Prostate gland (tissue), 2 donors: ENCODE measurements at regions not wholly inside any gene's neighbourhood (a gene's known extent, or its start where the extent isn't known, plus 50 kb on each side); places are given as distances from the start of the nearest gene placed in this dataset.

Experiments
- DNase-seq: peaks from one replicate; pipeline ENCODE4 v3.0.0-alpha.2; 2019; ENCODE audit warnings: low spot score
- H3K27ac ChIP-seq, 2 donors: fragments of 200-600 bp; sonication (generic); 2 replicates each; pipeline ENCODE4 v1.5.1; 2017 to 2019
- H3K27me3 ChIP-seq: fragments of 200-600 bp; sonication (generic); replicated peaks from 2 replicates; pipeline ENCODE4 v1.5.1; 2019; ENCODE audit not compliant: insufficient read depth
- H3K36me3 ChIP-seq, 2 donors: fragments of 200-600 bp; sonication (generic); 1 replicate in 1 of 2; 2 replicates in 1 of 2; pipeline versions ENCODE4 v1.5.1 to v1.8.1; 2017 to 2019
- H3K4me1 ChIP-seq: fragments of 200-600 bp; sonication (generic); replicated peaks from 2 replicates; pipeline ENCODE4 v1.5.1; 2019
- H3K4me3 ChIP-seq, 2 donors: fragments of 200-600 bp; sonication (generic); 2 replicates each; pipeline ENCODE4 v1.5.1; 2017 to 2019
- H3K9me3 ChIP-seq: fragments of 200-600 bp; sonication (generic); 2 replicates; pipeline ENCODE4 v1.5.1; 2017
- CTCF ChIP-seq, 4 experiments: fragments of 200-600 bp in 2 of 4; fragments of 450-650 bp in 2 of 4; sonication (generic) in 2 of 4; IDR thresholded peaks; 1 replicate in 3 of 4; 2 replicates in 1 of 4; pipeline ENCODE4 v1.5.1; 2016 to 2019; ENCODE audit warnings: antibody characterized with exemption in 4 of 4, mild to moderate bottlenecking in 2 of 4, moderate library complexity in 2 of 4
- POLR2A ChIP-seq: fragments of 450-650 bp; IDR thresholded peaks from one replicate; pipeline ENCODE4 v1.6.1; 2016; ENCODE audit warnings: antibody characterized with exemption, mild to moderate bottlenecking
- POLR2AphosphoS5 ChIP-seq: sonication (generic); formaldehyde crosslinking; IDR thresholded peaks from one replicate; pipeline ENCODE4 v1.6.1; 2017; ENCODE audit warnings: antibody characterized with exemption
- WGBS: methylation state at CpG from one replicate; pipeline ENCODE4 v1.1.5; 2018; 5-methylcytosine and 5-hydroxymethylcytosine counted together
- intact Hi-C: fragments of 100-400 bp; cut with DNase I; formaldehyde crosslinking; loops from one replicate; pipeline ENCODE4 v1.14.2; 2022

- Histone ChIP-seq H3K9me3 (no peaks in the 10 kb centered on the region), H3K36me3 (no peaks in the 10 kb centered on the region), H3K4me1 (no peaks in the 10 kb centered on the region), H3K27ac (no peak overlapping the region), H3K27me3 (no peaks in the 10 kb centered on the region), H3K4me3 (no peak overlapping the region)
- intact Hi-C loops, result no loop called here
- TF ChIP-seq POLR2AphosphoS5 (no peak), POLR2A (no peak), CTCF (IDR thresholded peaks at IDR 0.05) (no peak)
- WGBS, result 94% methylated on average over 2 of the region's 2 CpGs
- no peak for DNase-seq
These were observed 59.8 kb upstream of the FHIT start for GRCh38 chr3:61311044-61311443.

DNA sequence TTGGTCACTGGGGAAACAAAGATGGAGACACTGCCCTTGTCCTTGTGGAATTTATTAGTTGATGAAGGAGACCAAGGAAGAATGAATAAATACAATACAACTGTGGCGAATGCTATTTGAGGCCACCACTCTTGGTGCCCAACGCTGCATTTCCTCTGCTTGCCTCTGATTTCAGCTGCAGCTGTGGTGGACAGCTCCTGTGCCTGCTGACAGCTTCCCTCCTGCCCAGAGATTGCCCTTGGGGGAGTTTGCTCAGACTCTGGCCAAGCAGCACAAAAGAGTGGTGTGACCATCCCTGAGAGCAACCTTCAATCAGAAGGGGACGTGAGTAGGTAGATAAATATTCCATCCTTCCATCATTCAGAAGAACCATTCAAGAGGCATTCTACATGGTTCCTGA lies 64.6 kb upstream of the FHIT start:
- no peaks in the 10 kb centered on the region for H3K9me3 ChIP-seq
- intact Hi-C loops, result no loop called here
- H3K4me3 ChIP-seq, result no peak overlapping the region
- no peaks in the 10 kb centered on the region for H3K4me1 ChIP-seq
- no peak for TF ChIP-seq POLR2AphosphoS5
- H3K27ac ChIP-seq, result no peak overlapping the region
- DNase-seq, result no peak
- H3K36me3 ChIP-seq, result no peaks in the 10 kb centered on the region
- 19% methylated on average over 3 of the region's 3 CpGs for WGBS
- no peaks in the 10 kb centered on the region for H3K27me3 ChIP-seq

GRCh38 chr3:61323094-61323493 lies 71.8 kb upstream of the FHIT start:
- no peak for DNase-seq
- H3K9me3 ChIP-seq, result no peaks in the 10 kb centered on the region
- WGBS, result 65% methylated on average over 3 of the region's 3 CpGs
- no peak overlapping the region for H3K27ac ChIP-seq
- intact Hi-C loops, result no loop called here
- no peaks in the 10 kb centered on the region for H3K4me1 ChIP-seq
- no peak for TF ChIP-seq POLR2AphosphoS5
- no peak for TF ChIP-seq CTCF (IDR thresholded peaks at IDR 0.05)
- TF ChIP-seq POLR2A, result no peak
- H3K4me3 ChIP-seq, result no peak overlapping the region
- H3K36me3 ChIP-seq, result no peaks in the 10 kb centered on the region
- H3K27me3 ChIP-seq, result no peaks in the 10 kb centered on the region

DNA sequence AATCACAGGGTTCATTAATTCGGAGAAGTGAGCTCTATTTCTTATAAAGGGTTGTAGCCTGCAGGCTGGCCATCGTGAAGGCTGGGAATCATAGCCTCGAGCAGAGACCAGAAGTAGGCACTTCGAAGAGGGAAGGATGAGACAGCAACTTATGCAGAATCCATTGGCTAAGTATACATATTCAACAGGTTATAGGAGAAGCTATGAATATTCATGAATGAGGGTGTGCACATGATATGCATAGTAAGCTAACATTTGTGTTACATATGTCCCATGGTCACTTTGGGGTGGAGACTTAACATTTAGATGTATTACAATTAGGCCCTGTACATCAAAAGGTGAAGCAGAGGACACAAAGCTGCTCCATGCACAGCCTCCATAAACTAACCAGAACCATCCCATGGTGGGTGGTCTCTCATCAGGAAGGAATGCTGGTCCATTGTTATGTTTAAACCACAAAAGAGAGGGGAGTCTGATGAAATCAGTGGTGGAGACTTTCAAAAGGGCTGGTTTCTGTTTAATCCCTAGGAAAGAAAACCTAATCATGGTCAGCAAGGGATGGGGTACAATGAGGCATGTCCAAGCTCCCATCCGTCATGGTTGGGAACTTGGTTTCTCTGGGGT lies 80.8 kb upstream of the FHIT start:
- DNase-seq, result no peak
- no peaks in the 10 kb centered on the region for H3K27me3 ChIP-seq
- intact Hi-C loops, result no loop called here
- no peaks in the 10 kb centered on the region for H3K36me3 ChIP-seq
- H3K9me3 ChIP-seq, result no peaks in the 10 kb centered on the region
- TF ChIP-seq CTCF (IDR thresholded peaks at IDR 0.05), result no peak
- TF ChIP-seq POLR2AphosphoS5, result no peak
- no peak for TF ChIP-seq POLR2A
- no peaks in the 10 kb centered on the region for H3K4me1 ChIP-seq
- 96% methylated on average over 5 of the region's 5 CpGs for WGBS
- H3K27ac ChIP-seq, result no peak overlapping the region
- no peak overlapping the region for H3K4me3 ChIP-seq

DNA sequence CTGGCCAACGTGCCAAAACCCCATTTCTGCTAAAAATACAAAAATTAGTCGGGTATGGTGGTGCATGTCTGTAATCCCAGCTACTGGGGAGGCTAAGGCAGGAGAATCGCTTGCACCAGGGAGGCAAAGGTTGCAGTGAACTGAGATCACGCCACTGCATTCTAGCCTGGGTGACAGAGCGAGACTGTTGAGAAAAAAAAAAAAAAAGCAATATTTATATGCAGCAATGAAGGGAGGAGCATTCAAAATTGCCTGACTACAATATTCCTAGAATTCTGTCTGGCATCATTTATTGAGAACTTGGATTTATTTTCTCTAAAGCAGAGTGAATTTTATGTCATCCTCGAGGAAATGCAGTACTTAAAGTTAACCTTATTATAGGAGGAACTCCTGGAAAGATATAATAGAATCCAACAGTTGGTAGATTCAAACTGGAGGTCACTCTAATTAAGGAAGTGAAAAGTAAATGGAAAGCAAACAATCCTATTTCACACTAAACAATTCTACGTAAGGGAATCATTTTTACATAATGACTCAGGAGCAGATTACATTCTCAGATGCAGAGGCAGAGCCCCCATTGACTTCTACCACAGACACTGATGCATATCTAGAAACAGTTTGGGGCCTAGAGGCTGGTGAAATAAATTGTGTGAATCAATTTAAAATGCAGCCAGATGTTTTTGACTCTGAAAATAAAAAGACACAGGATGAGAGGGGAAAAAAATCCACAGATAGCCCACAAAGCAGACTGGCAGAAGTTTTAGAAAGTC lies 82.1 kb upstream of the FHIT start:
- no peaks in the 10 kb centered on the region for H3K9me3 ChIP-seq
- no peak for TF ChIP-seq POLR2AphosphoS5
- no peak for TF ChIP-seq POLR2A
- TF ChIP-seq CTCF (IDR thresholded peaks at IDR 0.05), result no peak
- intact Hi-C loops, result no loop called here
- no peak overlapping the region for H3K4me3 ChIP-seq
- H3K36me3 ChIP-seq, result no peaks in the 10 kb centered on the region
- H3K27me3 ChIP-seq, result no peaks in the 10 kb centered on the region
- no peak overlapping the region for H3K27ac ChIP-seq
- H3K4me1 ChIP-seq, result no peaks in the 10 kb centered on the region
- WGBS, result 74% methylated on average over 7 of the region's 7 CpGs
- DNase-seq, result no peak
